Lung (tissue), 11 donors: ENCODE measurements at regions not wholly inside any gene's neighbourhood (a gene's known extent, or its start where the extent isn't known, plus 50 kb on each side); places are given as distances from the start of the nearest gene placed in this dataset.

Experiments used
- ATAC-seq: fragments of 200-7000 bp; cut with Tn5 transposase; one replicate; pipeline ENCODE4 v1.9.1; 2020; ENCODE audit warnings: moderate number of reproducible peaks; ENCODE audit not compliant: insufficient read depth, low FRiP score
- DNase-seq, 3 donors: peaks; one replicate each; pipeline ENCODE4 v3.0.0-alpha.2; 2013 to 2017
- H3K27ac ChIP-seq, 2 donors: one replicate each; pipeline ENCODE4 v1.5.1; 2013; ENCODE audit warnings: mild to moderate bottlenecking in 2 of 2, moderate library complexity in 2 of 2, control low read depth in 1 of 2, inconsistent platforms in 1 of 2, low read depth in 1 of 2, low read length in 1 of 2
- H3K27me3 ChIP-seq, 3 donors: one replicate each; pipeline ENCODE4 v1.5.1; 2013; ENCODE audit warnings: low read length in 2 of 3; ENCODE audit not compliant: control insufficient read depth in 3 of 3, insufficient read depth in 3 of 3
- H3K36me3 ChIP-seq, 4 donors: one replicate each; pipeline ENCODE4 v1.5.1; 2013; ENCODE audit warnings: low read length in 4 of 4, mild to moderate bottlenecking in 1 of 4, moderate library complexity in 1 of 4; ENCODE audit not compliant: control insufficient read depth in 4 of 4, insufficient read depth in 4 of 4
- H3K4me1 ChIP-seq, 5 donors: one replicate each; pipeline ENCODE4 v1.5.1; 2013; ENCODE audit warnings: low read length in 5 of 5, mild to moderate bottlenecking in 2 of 5, moderate library complexity in 1 of 5; ENCODE audit not compliant: control insufficient read depth in 5 of 5, insufficient read depth in 5 of 5
- H3K4me3 ChIP-seq: one replicate; pipeline ENCODE4 v1.5.1; 2013; ENCODE audit warnings: mild to moderate bottlenecking, control low read depth, moderate library complexity
- H3K9ac ChIP-seq, 2 donors: one replicate each; pipeline ENCODE4 v1.5.1; 2013; ENCODE audit warnings: low read length in 2 of 2, control low read depth in 1 of 2; ENCODE audit not compliant: insufficient read depth in 1 of 2
- H3K9me3 ChIP-seq, 4 donors: one replicate each; pipeline ENCODE4 v1.5.1; 2013; ENCODE audit warnings: low read length in 3 of 4, mild to moderate bottlenecking in 1 of 4, moderate library complexity in 1 of 4; ENCODE audit not compliant: control insufficient read depth in 4 of 4, insufficient read depth in 3 of 4
- WGBS, 2 donors: extraction: QIAGEN DNeasy Blood & Tissue Kit; methylation state at CpG; one replicate each; pipeline ENCODE4 v1.1.7; 2013; 5-methylcytosine and 5-hydroxymethylcytosine counted together
- TF ChIP-seq, protein P1 (sequence below): IDR thresholded peaks from 2 replicates; pipeline ENCODE4 v1.5.1; 2012; ENCODE audit warnings: mild to moderate bottlenecking; ENCODE audit errors: control extremely low read depth, extremely low read depth
- donor health status: control.
- donor health status: control.
- donor health status: Bipolar disorder and iron deficiency.
- donor health status: healthy.
- donor health status: DM: yes; HTN: yes; CAD: no.

DNA sequence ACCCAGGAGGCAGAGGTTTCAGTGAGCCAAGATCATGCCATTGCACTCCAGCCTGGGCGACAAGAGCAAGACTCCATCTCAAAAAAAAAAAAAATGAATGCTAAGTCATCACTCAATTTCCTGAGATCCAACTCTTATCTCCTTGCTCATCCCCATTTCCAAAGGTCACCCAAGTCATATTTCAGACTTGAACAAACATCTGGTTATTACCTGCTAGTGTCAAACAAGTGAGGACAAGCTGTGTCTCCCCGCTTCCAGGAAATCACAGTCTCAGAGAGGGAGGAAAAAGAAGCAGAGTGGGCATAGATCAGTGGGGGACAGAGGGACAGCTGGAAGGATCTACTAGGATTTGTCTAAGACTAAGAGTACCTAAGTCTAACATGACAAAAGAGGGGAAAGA lies 147.5 kb upstream of the FUNDC1 start:
- ATAC-seq: no peak
- Histone ChIP-seq H3K36me3 (no peaks in the 10 kb centered on the region), H3K27me3 (peaks cover 0 to 16% (median 4%) of the 10 kb centered on the region in 3 donors), H3K4me3 (no peak overlapping the region), H3K27ac (no peak overlapping the region), H3K9ac (no peak overlapping the region), H3K4me1 (no peaks in the 10 kb centered on the region), H3K9me3 (no peaks in the 10 kb centered on the region)
- TF ChIP-seq, protein P1, sequence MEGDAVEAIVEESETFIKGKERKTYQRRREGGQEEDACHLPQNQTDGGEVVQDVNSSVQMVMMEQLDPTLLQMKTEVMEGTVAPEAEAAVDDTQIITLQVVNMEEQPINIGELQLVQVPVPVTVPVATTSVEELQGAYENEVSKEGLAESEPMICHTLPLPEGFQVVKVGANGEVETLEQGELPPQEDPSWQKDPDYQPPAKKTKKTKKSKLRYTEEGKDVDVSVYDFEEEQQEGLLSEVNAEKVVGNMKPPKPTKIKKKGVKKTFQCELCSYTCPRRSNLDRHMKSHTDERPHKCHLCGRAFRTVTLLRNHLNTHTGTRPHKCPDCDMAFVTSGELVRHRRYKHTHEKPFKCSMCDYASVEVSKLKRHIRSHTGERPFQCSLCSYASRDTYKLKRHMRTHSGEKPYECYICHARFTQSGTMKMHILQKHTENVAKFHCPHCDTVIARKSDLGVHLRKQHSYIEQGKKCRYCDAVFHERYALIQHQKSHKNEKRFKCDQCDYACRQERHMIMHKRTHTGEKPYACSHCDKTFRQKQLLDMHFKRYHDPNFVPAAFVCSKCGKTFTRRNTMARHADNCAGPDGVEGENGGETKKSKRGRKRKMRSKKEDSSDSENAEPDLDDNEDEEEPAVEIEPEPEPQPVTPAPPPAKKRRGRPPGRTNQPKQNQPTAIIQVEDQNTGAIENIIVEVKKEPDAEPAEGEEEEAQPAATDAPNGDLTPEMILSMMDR: no peak
- 86 to 90% methylated on average over 2 of the region's 2 CpGs for WGBS, 2 donors
- DNase-seq: no peak

DNA sequence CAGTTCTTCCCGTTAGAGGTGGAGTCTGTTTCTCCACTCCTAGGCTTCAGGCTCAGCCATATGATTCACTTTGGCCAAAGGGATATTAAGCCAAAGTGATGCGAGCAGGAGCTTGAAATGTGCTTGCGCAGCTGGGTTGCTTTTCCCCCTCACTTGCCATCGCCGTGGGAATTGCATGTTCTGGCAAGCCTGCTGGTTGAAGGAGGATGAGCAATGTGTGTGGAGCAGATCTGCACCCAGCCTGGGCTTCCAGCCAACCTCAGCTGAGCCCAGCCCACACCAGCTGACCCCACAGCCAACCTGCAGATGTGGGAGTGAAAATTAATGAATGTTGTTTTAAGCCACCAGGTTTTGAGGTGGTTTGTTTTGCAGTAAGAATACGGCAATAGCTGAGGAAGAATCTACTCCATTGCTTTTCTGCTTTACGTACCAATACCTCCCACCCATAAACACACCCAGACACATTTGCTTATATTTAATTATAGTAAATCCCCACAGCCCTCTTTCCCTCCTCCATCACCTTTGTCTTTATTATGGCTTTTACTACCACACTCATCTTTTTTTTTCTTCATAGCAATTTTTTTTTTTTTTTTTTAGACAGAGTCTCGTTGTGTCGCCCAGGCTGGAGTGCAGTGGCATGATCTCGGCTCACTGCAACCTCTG lies 132.8 kb upstream of the FUNDC1 start:
- peaks cover 0 to 18% (median 4%) of the 10 kb centered on the region in 3 donors for H3K27me3 ChIP-seq
- DNase-seq (peak; percentile 56 to 72 (median 57)), ATAC-seq (peak; percentile 47)
- 68 to 84% methylated on average over 10 of the region's 10 CpGs for WGBS, 2 donors
- H3K4me1 ChIP-seq: peaks cover 0 to 4% (median 0%) of the 10 kb centered on the region in 5 donors
- no peaks in the 10 kb centered on the region for H3K9me3 ChIP-seq
- H3K36me3 ChIP-seq: no peaks in the 10 kb centered on the region
- H3K27ac ChIP-seq: no peak overlapping the region
- H3K4me3 ChIP-seq: no peak overlapping the region
- no peak overlapping the region for H3K9ac ChIP-seq
- TF ChIP-seq, protein P1: no peak

DNA sequence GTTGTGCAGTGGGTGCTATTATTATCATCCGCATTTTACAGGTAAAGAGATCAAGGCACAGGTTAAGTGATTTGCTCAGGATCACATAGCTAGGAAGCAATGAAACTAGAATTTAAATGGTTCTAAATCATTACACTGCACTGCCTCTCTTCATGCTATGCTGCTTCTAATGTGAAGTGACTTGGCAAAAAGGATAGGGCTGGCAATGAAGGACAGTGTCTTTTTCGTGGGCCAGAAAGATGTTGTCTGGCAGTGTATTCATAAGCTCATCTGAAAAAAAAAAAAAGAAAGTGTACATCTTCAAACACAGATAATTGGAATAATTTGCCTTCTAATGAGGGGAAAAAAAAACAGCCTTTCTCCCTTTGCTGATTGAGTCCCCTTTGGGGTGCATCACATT lies 132.2 kb upstream of the FUNDC1 start:
- Histone ChIP-seq H3K27me3 (peaks cover 0 to 18% (median 7%) of the 10 kb centered on the region in 3 donors), H3K4me3 (no peak overlapping the region), H3K4me1 (peaks cover 0 to 4% (median 0%) of the 10 kb centered on the region in 5 donors), H3K9me3 (no peaks in the 10 kb centered on the region), H3K27ac (no peak overlapping the region), H3K36me3 (no peaks in the 10 kb centered on the region), H3K9ac (no peak overlapping the region)
- 69 to 95% methylated on average over 2 of the region's 2 CpGs for WGBS, 2 donors
- TF ChIP-seq, protein P1: no peak
- DNase-seq: no peak
- no peak for ATAC-seq

DNA sequence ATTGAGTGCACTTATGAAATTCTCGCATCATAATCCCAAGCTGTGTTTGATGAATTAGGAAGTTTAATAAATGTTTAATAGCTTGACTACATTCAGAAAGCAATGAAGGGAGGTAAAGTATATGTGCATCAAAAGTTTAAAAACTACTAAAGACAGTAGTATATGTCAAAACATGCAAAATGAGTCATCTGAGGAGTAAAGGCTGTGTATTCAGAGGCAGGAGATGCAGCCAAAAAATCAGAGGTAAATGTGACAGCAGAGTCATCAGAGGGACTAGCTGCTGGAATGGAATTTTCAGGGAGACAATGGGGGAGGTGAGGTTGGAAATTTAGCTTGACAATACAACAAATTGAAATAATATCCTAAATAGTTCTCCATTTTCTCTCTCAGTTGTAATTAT lies 127.0 kb upstream of the FUNDC1 start:
- H3K9me3 ChIP-seq: no peaks in the 10 kb centered on the region
- H3K36me3 ChIP-seq: no peaks in the 10 kb centered on the region
- no peak overlapping the region for H3K9ac ChIP-seq
- H3K4me3 ChIP-seq: no peak overlapping the region
- no peak overlapping the region for H3K27ac ChIP-seq
- no peaks in the 10 kb centered on the region for H3K4me1 ChIP-seq
- TF ChIP-seq, protein P1: no peak
- ATAC-seq: no peak
- no peak for DNase-seq
- 66 to 78% methylated on average over 1 of the region's 1 CpG for WGBS, 2 donors
- peaks cover 0 to 24% (median 9%) of the 10 kb centered on the region in 3 donors for H3K27me3 ChIP-seq
